ENCODE measurements at regions not wholly inside any gene's neighbourhood (a gene's known extent, or its start where the extent isn't known, plus 50 kb on each side); places are given as distances from the start of the nearest gene placed in this dataset.

- DNase-seq (ENCODE audit: low spot score): peak; percentile 20
These were observed 317.8 kb upstream of the AGTR1 start for GRCh38 chr3:148379763-148380382.

GRCh38 chr3:148381051-148381450 is 316.7 kb upstream of the AGTR1 start:
- no peak for DNase-seq (ENCODE audit: low spot score)

- no peak for DNase-seq (ENCODE audit: low spot score)
These were observed 307.8 kb upstream of the AGTR1 start for GRCh38 chr3:148389916-148390315.

- DNase-seq (ENCODE audit: low spot score): no peak
These were observed 301.9 kb upstream of the AGTR1 start for GRCh38 chr3:148395821-148396220.

GRCh38 chr3:148400754-148401153 is 296.9 kb upstream of the AGTR1 start:
- no peak for DNase-seq (ENCODE audit: low spot score)

GRCh38 chr3:148408667-148409066 is 289.0 kb upstream of the AGTR1 start:
- DNase-seq (ENCODE audit: low spot score): no peak

- no peak for DNase-seq (ENCODE audit: low spot score)
These were observed 277.5 kb upstream of the AGTR1 start for GRCh38 chr3:148420242-148420641.

GRCh38 chr3:148428862-148429605 is 268.7 kb upstream of the AGTR1 start:
- no peak for DNase-seq (ENCODE audit: low spot score)

- no peak for DNase-seq (ENCODE audit: low spot score)
These were observed 264.0 kb upstream of the AGTR1 start for GRCh38 chr3:148433665-148434064.

GRCh38 chr3:148435534-148435933 is 262.2 kb upstream of the AGTR1 start:
- DNase-seq (ENCODE audit: low spot score): no peak

- no peak for DNase-seq (ENCODE audit: low spot score)
These were observed 258.4 kb upstream of the AGTR1 start for GRCh38 chr3:148439254-148439822.

- DNase-seq (ENCODE audit: low spot score): no peak
These were observed 256.5 kb upstream of the AGTR1 start for GRCh38 chr3:148441191-148441590.

GRCh38 chr3:148450819-148451218 is 246.9 kb upstream of the AGTR1 start:
- no peak for DNase-seq (ENCODE audit: low spot score)

- no peak for DNase-seq (ENCODE audit: low spot score)
These were observed 245.7 kb upstream of the AGTR1 start for GRCh38 chr3:148451969-148452368.

GRCh38 chr3:148453781-148454191 is 243.9 kb upstream of the AGTR1 start:
- DNase-seq (ENCODE audit: low spot score): no peak

GRCh38 chr3:148455098-148455497 is 242.6 kb upstream of the AGTR1 start:
- no peak for DNase-seq (ENCODE audit: low spot score)

GRCh38 chr3:148457886-148458285 is 239.8 kb upstream of the AGTR1 start:
- no peak for DNase-seq (ENCODE audit: low spot score)

- DNase-seq (ENCODE audit: low spot score): no peak
These were observed 237.7 kb upstream of the AGTR1 start for GRCh38 chr3:148459931-148460513.

GRCh38 chr3:148460686-148461085 is 237.0 kb upstream of the AGTR1 start:
- no peak for DNase-seq (ENCODE audit: low spot score)

GRCh38 chr3:148464246-148464645 is 233.5 kb upstream of the AGTR1 start:
- no peak for DNase-seq (ENCODE audit: low spot score)

GRCh38 chr3:148466143-148466542 is 231.6 kb upstream of the AGTR1 start:
- DNase-seq (ENCODE audit: low spot score): peak; percentile 26

- peak; percentile 13 for DNase-seq (ENCODE audit: low spot score)
These were observed 230.5 kb upstream of the AGTR1 start for GRCh38 chr3:148466980-148467740.
